A549 (cell line): ENCODE measurements at regions not wholly inside any gene's neighbourhood (a gene's known extent, or its start where the extent isn't known, plus 50 kb on each side); places are given as distances from the start of the nearest gene placed in this dataset.

ENCODE experiments used
- BCL3 ChIP-seq: fragments of >200 bp; sonication (Bioruptor Twin); formaldehyde crosslinking; IDR thresholded peaks from 3 replicates; pipeline ENCODE4 v1.6.1; 2016
- CEBPB ChIP-seq, 2 experiments: fragments of >200 bp in 1 of 2; sonication (Bioruptor Twin) in 1 of 2; formaldehyde crosslinking in 1 of 2; IDR thresholded peaks; 2 replicates each; pipeline ENCODE4 v1.6.1; 2012 to 2016
- CHD4 ChIP-seq: fragments of 200-600 bp; sonication (generic); IDR thresholded peaks from 2 replicates; pipeline ENCODE4 v1.6.1; 2016; ENCODE audit warnings: antibody characterized with exemption, mild to moderate bottlenecking, borderline replicate concordance
- CTCF ChIP-seq: fragments of >200 bp; sonication (Bioruptor Twin); formaldehyde crosslinking; IDR thresholded peaks from 3 replicates; pipeline ENCODE4 v1.5.1; 2016
- EP300 ChIP-seq, 2 experiments: fragments of >200 bp; sonication (Bioruptor Twin); formaldehyde crosslinking; IDR thresholded peaks; 2 replicates in 1 of 2; 3 replicates in 1 of 2; pipeline ENCODE4 v1.6.1; 2016 to 2017
- FOSB ChIP-seq: fragments of 250-450 bp; sonication (Bioruptor Pico); IDR thresholded peaks from 2 replicates; pipeline ENCODE4 v1.5.0; 2020; ENCODE audit warnings: mild to moderate bottlenecking, moderate library complexity
- RAD21 ChIP-seq, 2 experiments: fragments of >200 bp in 1 of 2; sonication (Bioruptor Twin) in 1 of 2; formaldehyde crosslinking in 1 of 2; IDR thresholded peaks in 1 of 2; conservative IDR thresholded peaks in 1 of 2; 2 replicates in 1 of 2; 3 replicates in 1 of 2; pipeline ENCODE4 v1.6.1; 2012 to 2018; ENCODE audit warnings: inconsistent platforms in 1 of 2
- RFX5 ChIP-seq: fragments of 450-650 bp; IDR thresholded peaks from 2 replicates; pipeline ENCODE4 v1.7.1; 2014; ENCODE audit warnings: antibody characterized with exemption, mild to moderate bottlenecking, moderate library complexity
- SMC3 ChIP-seq: fragments of >200 bp; sonication (Bioruptor Twin); formaldehyde crosslinking; IDR thresholded peaks from 3 replicates; pipeline ENCODE4 v1.6.1; 2018; ENCODE audit warnings: inconsistent platforms
- ZC3H11A ChIP-seq: fragments of 450-650 bp; IDR thresholded peaks from 2 replicates; pipeline ENCODE4 v1.6.1; 2014; ENCODE audit warnings: antibody characterized with exemption, mild to moderate bottlenecking
- TF ChIP-seq, protein P1 (sequence below): IDR thresholded peaks from 2 replicates; pipeline ENCODE4 v1.6.1; 2012

- TF ChIP-seq FOSB (no peak), RAD21 (conservative IDR thresholded peaks at IDR 0.05 in 1 of 2, IDR thresholded peaks at IDR 0.05 in 1 of 2) (no peak), ZC3H11A (no peak), BCL3 (no peak), SMC3 (no peak), CTCF (no peak), RFX5 (no peak), EP300 (IDR thresholded peaks at IDR 0.05) (no peak), CEBPB (IDR thresholded peaks at IDR 0.05) (peak in 1 of 2 experiments; percentile 46; a peak in 1 of 4 replicates), CHD4 (no peak)
- TF ChIP-seq, protein P1, sequence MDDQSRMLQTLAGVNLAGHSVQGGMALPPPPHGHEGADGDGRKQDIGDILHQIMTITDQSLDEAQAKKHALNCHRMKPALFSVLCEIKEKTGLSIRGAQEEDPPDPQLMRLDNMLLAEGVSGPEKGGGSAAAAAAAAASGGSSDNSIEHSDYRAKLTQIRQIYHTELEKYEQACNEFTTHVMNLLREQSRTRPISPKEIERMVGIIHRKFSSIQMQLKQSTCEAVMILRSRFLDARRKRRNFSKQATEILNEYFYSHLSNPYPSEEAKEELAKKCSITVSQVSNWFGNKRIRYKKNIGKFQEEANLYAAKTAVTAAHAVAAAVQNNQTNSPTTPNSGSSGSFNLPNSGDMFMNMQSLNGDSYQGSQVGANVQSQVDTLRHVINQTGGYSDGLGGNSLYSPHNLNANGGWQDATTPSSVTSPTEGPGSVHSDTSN, result no peak
These were observed 108.9 kb upstream of the KLF7 start for GRCh38 chr2:207274530-207275189.
